Lung (tissue), 11 donors: ENCODE measurements at regions not wholly inside any gene's neighbourhood (a gene's known extent, or its start where the extent isn't known, plus 50 kb on each side); places are given as distances from the start of the nearest gene placed in this dataset.

ENCODE experiments used
- ATAC-seq: fragments of 200-7000 bp; cut with Tn5 transposase; one replicate; pipeline ENCODE4 v1.9.1; 2020; ENCODE audit warnings: moderate number of reproducible peaks; ENCODE audit not compliant: insufficient read depth, low FRiP score
- DNase-seq, 3 donors: peaks; one replicate each; pipeline ENCODE4 v3.0.0-alpha.2; 2013 to 2017
- H3K27ac ChIP-seq, 2 donors: one replicate each; pipeline ENCODE4 v1.5.1; 2013; ENCODE audit warnings: mild to moderate bottlenecking in 2 of 2, moderate library complexity in 2 of 2, control low read depth in 1 of 2, inconsistent platforms in 1 of 2, low read depth in 1 of 2, low read length in 1 of 2
- H3K27me3 ChIP-seq, 3 donors: one replicate each; pipeline ENCODE4 v1.5.1; 2013; ENCODE audit warnings: low read length in 2 of 3; ENCODE audit not compliant: control insufficient read depth in 3 of 3, insufficient read depth in 3 of 3
- H3K36me3 ChIP-seq, 4 donors: one replicate each; pipeline ENCODE4 v1.5.1; 2013; ENCODE audit warnings: low read length in 4 of 4, mild to moderate bottlenecking in 1 of 4, moderate library complexity in 1 of 4; ENCODE audit not compliant: control insufficient read depth in 4 of 4, insufficient read depth in 4 of 4
- H3K4me1 ChIP-seq, 5 donors: one replicate each; pipeline ENCODE4 v1.5.1; 2013; ENCODE audit warnings: low read length in 5 of 5, mild to moderate bottlenecking in 2 of 5, moderate library complexity in 1 of 5; ENCODE audit not compliant: control insufficient read depth in 5 of 5, insufficient read depth in 5 of 5
- H3K4me3 ChIP-seq: one replicate; pipeline ENCODE4 v1.5.1; 2013; ENCODE audit warnings: mild to moderate bottlenecking, control low read depth, moderate library complexity
- H3K9ac ChIP-seq, 2 donors: one replicate each; pipeline ENCODE4 v1.5.1; 2013; ENCODE audit warnings: low read length in 2 of 2, control low read depth in 1 of 2; ENCODE audit not compliant: insufficient read depth in 1 of 2
- H3K9me3 ChIP-seq, 4 donors: one replicate each; pipeline ENCODE4 v1.5.1; 2013; ENCODE audit warnings: low read length in 3 of 4, mild to moderate bottlenecking in 1 of 4, moderate library complexity in 1 of 4; ENCODE audit not compliant: control insufficient read depth in 4 of 4, insufficient read depth in 3 of 4
- WGBS, 2 donors: extraction: QIAGEN DNeasy Blood & Tissue Kit; methylation state at CpG; one replicate each; pipeline ENCODE4 v1.1.7; 2013; 5-methylcytosine and 5-hydroxymethylcytosine counted together
- TF ChIP-seq, protein P1 (sequence below): IDR thresholded peaks from 2 replicates; pipeline ENCODE4 v1.5.1; 2012; ENCODE audit warnings: mild to moderate bottlenecking; ENCODE audit errors: control extremely low read depth, extremely low read depth
- donor health status: control.
- donor health status: control.
- donor health status: Bipolar disorder and iron deficiency.
- donor health status: healthy.
- donor health status: DM: yes; HTN: yes; CAD: no.

DNA sequence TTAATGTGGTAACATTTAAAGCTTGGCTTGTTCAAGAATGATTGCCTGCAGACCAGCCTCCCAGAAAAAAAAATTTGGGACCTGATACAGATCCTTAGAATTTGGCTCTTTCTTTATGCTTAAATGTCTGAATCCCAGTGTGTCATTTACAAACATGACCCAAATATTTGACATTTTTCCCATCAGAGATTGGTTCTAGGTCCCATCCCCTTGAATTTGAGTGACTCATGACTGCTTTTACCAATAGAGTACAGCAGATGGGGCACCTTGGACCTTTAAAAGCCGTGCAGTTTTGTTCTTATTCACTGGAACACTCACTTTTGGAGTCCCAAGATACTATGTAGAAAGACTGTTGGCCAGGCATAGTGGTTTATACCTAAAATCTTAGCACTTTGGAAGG is 231.6 kb downstream of the ZIC1 start:
- 66 to 81% methylated on average over 1 of the region's 1 CpG for WGBS, 2 donors
- Histone ChIP-seq H3K4me3 (no peak overlapping the region), H3K9ac (no peak overlapping the region), H3K9me3 (no peaks in the 10 kb centered on the region), H3K4me1 (no peaks in the 10 kb centered on the region), H3K27me3 (no peaks in the 10 kb centered on the region), H3K27ac (no peak overlapping the region), H3K36me3 (no peaks in the 10 kb centered on the region)
- ATAC-seq (no peak), DNase-seq (no peak)
- TF ChIP-seq, protein P1, sequence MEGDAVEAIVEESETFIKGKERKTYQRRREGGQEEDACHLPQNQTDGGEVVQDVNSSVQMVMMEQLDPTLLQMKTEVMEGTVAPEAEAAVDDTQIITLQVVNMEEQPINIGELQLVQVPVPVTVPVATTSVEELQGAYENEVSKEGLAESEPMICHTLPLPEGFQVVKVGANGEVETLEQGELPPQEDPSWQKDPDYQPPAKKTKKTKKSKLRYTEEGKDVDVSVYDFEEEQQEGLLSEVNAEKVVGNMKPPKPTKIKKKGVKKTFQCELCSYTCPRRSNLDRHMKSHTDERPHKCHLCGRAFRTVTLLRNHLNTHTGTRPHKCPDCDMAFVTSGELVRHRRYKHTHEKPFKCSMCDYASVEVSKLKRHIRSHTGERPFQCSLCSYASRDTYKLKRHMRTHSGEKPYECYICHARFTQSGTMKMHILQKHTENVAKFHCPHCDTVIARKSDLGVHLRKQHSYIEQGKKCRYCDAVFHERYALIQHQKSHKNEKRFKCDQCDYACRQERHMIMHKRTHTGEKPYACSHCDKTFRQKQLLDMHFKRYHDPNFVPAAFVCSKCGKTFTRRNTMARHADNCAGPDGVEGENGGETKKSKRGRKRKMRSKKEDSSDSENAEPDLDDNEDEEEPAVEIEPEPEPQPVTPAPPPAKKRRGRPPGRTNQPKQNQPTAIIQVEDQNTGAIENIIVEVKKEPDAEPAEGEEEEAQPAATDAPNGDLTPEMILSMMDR, result no peak

DNA sequence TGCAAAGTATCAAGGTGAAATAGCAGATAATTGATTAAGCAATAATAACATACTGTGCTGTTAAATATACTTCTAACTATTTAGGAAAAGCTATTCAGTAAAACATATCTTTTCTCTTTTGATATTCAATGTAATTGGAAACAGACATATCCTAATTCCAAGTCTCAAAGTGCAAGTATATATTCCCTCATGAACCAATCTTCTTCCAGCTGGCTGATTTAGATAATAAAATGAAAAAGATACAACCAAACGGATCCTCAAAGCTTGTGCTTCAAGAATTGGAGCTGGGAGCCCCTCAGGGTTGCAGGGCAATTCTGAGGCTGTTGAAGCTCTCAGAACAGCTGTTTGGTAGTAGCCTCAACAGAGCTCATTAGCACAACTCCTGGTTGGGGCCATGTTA is 236.6 kb downstream of the ZIC1 start:
- H3K27ac ChIP-seq, result no peak overlapping the region
- ATAC-seq, result no peak
- no peaks in the 10 kb centered on the region for H3K36me3 ChIP-seq
- DNase-seq, result no peak
- H3K4me3 ChIP-seq, result no peak overlapping the region
- WGBS, 2 donors, result 63 to 69% methylated on average over 1 of the region's 1 CpG
- no peaks in the 10 kb centered on the region for H3K9me3 ChIP-seq
- no peaks in the 10 kb centered on the region for H3K27me3 ChIP-seq
- TF ChIP-seq, protein P1, result no peak
- H3K9ac ChIP-seq, result no peak overlapping the region
- no peaks in the 10 kb centered on the region for H3K4me1 ChIP-seq

DNA sequence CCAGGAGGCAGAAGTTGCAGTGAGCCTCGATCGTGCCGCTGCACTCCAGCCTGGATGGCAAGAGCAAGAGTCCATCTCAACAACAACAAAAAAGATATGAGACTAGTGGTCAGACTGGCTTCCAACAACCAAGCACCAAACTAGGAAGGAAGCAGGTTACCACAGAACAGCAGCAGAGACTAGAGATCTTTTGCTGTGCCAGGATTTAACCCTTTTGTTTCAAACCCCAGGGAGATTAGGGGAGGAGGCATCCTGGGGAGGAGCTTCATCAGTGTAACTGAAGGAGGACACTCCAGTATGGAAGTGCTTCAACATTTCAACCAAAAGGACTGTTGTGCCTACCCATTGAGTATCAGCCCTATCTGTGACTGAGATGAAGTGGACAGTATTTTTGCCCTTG is 240.3 kb downstream of the ZIC1 start:
- ATAC-seq (no peak), DNase-seq (no peak)
- TF ChIP-seq, protein P1, result no peak
- Histone ChIP-seq H3K9me3 (peaks cover 0 to 2% (median 0%) of the 10 kb centered on the region in 4 donors), H3K4me1 (no peaks in the 10 kb centered on the region), H3K27me3 (no peaks in the 10 kb centered on the region), H3K36me3 (no peaks in the 10 kb centered on the region), H3K27ac (no peak overlapping the region), H3K4me3 (no peak overlapping the region), H3K9ac (no peak overlapping the region)
- WGBS, 2 donors, result 93 to 95% methylated on average over 3 of the region's 3 CpGs

DNA sequence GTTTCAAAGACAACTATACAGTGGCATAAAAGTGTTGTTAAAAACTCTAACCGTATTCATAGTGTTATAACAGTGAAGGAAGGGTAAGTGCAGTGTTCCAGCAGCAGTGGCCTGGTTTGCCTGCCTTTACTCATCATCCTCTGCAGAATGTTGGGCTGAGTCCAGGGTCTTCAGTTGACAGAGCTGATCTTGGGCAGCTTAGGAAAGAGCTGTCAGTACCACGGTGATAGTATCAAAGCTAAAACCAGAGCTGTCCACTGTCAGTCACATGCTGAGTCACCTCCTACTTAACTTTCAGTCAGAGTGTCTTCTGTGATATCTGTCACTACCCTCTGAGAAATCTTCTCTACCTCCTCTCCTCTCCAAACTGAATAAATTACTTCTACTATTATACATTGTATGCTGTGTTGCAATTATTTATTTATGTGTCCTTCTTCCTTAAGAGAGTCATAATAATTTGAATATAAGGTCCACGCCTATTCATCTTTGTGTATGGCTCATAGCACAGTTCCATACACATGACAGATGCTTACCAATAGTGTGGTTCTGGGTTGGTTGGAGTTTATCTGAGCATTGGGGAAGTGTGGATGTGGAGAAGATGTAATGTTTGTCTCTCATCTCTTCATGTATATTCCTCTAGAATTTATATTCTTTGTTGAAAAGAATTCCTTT is 242.1 kb downstream of the ZIC1 start:
- Histone ChIP-seq H3K36me3 (no peaks in the 10 kb centered on the region), H3K27ac (no peak overlapping the region), H3K27me3 (no peaks in the 10 kb centered on the region), H3K4me1 (peaks cover 0 to 3% (median 0%) of the 10 kb centered on the region in 5 donors), H3K9ac (no peak overlapping the region), H3K4me3 (no peak overlapping the region), H3K9me3 (peaks cover 0 to 2% (median 0%) of the 10 kb centered on the region in 4 donors)
- ATAC-seq, result no peak
- no peak for DNase-seq
- 53 to 81% methylated on average over 3 of the region's 3 CpGs for WGBS, 2 donors
- TF ChIP-seq, protein P1, result no peak
